SU-DHL-6 (cell line): ENCODE measurements at regions not wholly inside any gene's neighbourhood (a gene's known extent, or its start where the extent isn't known, plus 50 kb on each side); places are given as distances from the start of the nearest gene placed in this dataset.

Experiments used
- EZH2phosphoT487 ChIP-seq: fragments of 200-600 bp; sonication (generic), shearing (Covaris generic); conservative IDR thresholded peaks from 2 replicates; pipeline ENCODE4 v1.6.1; 2018; ENCODE audit warnings: mild to moderate bottlenecking, antibody characterized with exemption, low read length, moderate library complexity, mixed read lengths
- TF ChIP-seq, protein P1 (sequence below): fragments of 200-600 bp; sonication (generic); IDR thresholded peaks from one replicate; pipeline ENCODE4 v1.5.1; 2017; ENCODE audit warnings: antibody characterized with exemption, mild to moderate bottlenecking, low read length, moderate library complexity; ENCODE audit not compliant: insufficient read depth, poor library complexity, severe bottlenecking

DNA sequence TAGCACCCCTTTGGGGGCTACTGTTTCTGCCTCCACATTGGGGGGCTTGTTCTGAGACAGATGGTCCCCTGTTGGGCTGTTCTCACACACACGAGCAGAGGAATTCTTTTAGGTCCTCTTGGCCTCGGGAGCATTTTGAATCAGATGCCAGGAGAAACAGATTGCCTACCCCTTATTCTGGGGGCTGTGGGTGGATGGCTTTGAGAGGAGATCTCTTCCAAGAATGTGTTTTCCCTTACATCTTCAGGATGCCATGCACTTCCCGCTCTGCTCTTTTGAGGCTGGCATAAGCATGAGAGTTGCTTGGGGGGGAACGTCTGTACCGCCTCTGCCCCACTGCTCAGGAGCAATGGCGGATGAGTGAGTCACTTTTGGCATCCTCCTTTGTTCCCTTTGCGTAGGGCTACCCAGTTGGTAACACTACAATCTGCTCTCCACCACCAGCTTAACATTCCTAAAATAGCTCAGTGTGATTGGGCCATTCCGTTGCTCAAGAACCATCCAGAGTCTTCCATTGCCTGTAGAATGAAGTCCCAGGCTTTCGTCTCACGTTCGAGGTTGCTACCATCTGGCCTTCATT is 154.4 kb downstream of the RPLP1 start:
- TF ChIP-seq, protein P1, sequence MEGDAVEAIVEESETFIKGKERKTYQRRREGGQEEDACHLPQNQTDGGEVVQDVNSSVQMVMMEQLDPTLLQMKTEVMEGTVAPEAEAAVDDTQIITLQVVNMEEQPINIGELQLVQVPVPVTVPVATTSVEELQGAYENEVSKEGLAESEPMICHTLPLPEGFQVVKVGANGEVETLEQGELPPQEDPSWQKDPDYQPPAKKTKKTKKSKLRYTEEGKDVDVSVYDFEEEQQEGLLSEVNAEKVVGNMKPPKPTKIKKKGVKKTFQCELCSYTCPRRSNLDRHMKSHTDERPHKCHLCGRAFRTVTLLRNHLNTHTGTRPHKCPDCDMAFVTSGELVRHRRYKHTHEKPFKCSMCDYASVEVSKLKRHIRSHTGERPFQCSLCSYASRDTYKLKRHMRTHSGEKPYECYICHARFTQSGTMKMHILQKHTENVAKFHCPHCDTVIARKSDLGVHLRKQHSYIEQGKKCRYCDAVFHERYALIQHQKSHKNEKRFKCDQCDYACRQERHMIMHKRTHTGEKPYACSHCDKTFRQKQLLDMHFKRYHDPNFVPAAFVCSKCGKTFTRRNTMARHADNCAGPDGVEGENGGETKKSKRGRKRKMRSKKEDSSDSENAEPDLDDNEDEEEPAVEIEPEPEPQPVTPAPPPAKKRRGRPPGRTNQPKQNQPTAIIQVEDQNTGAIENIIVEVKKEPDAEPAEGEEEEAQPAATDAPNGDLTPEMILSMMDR, result no peak
- TF ChIP-seq EZH2phosphoT487, result no peak
